ENCODE measurements at regions not wholly inside any gene's neighbourhood (a gene's known extent, or its start where the extent isn't known, plus 50 kb on each side); places are given as distances from the start of the nearest gene placed in this dataset.

- Histone ChIP-seq H3K9me3 (no peaks in the 10 kb centered on the region), H3K36me3 (no peaks in the 10 kb centered on the region), H3K4me3 (no peak overlapping the region), H3K27me3 (no peaks in the 10 kb centered on the region), H3K27ac (peak overlapping the region; percentile 94 to 95), H3K4me1 (peaks cover 0 to 22% of the 10 kb centered on the region in 2 donors)
- DNase-seq (ENCODE audit: low spot score in 2 of 2) = no peak
- intact Hi-C loops (cut with DNase I) = loop anchor here (5.0 kb wide), 1 partner anchor 61 kb away; no protein-coding TSS in a partner anchor
- no peak for TF ChIP-seq CTCF (IDR thresholded peaks at IDR 0.05)
Observed at GRCh38 chr15:38071211-38071972, 137.0 kb downstream of the TMCO5A start.

GRCh38 chr15:38072007-38072347 is 137.5 kb downstream of the TMCO5A start:
- intact Hi-C loops (cut with DNase I) = loop anchor here (2.0 to 5.0 kb wide), 2 partner anchors 60 to 181 kb away; partner anchors contain the start of gene SPRED1
- peaks cover 0 to 22% of the 10 kb centered on the region in 2 donors for H3K4me1 ChIP-seq
- no peaks in the 10 kb centered on the region for H3K36me3 ChIP-seq
- no peak for DNase-seq (ENCODE audit: low spot score in 2 of 2)
- peak overlapping the region; percentile 94 to 95 for H3K27ac ChIP-seq
- H3K9me3 ChIP-seq = no peaks in the 10 kb centered on the region
- TF ChIP-seq CTCF (IDR thresholded peaks at IDR 0.05) = no peak
- no peaks in the 10 kb centered on the region for H3K27me3 ChIP-seq
- peak overlapping the region; percentile 56 to 79 for H3K4me3 ChIP-seq

- H3K36me3 ChIP-seq = no peaks in the 10 kb centered on the region
- no peaks in the 10 kb centered on the region for H3K27me3 ChIP-seq
- peak in 1 of 2 donors; percentile 83 for DNase-seq (ENCODE audit: low spot score in 2 of 2)
- intact Hi-C loops (cut with DNase I) = loop anchor here (2.0 to 5.0 kb wide), 2 partner anchors 60 to 180 kb away; partner anchors contain the start of gene SPRED1
- peak overlapping the region; percentile 94 to 95 for H3K27ac ChIP-seq
- TF ChIP-seq CTCF (IDR thresholded peaks at IDR 0.05) = peak in 1 of 3 experiments; percentile 28
- H3K9me3 ChIP-seq = no peaks in the 10 kb centered on the region
- peak overlapping the region; percentile 56 to 79 for H3K4me3 ChIP-seq
- H3K4me1 ChIP-seq = peaks cover 0 to 22% of the 10 kb centered on the region in 2 donors
Observed at GRCh38 chr15:38072348-38073177, 138.1 kb downstream of the TMCO5A start.

- Histone ChIP-seq H3K27ac (peak overlapping the region; percentile 94 to 95), H3K9me3 (no peaks in the 10 kb centered on the region), H3K4me3 (peak overlapping the region; percentile 56 to 79), H3K4me1 (peaks cover 0 to 22% of the 10 kb centered on the region in 2 donors), H3K36me3 (no peaks in the 10 kb centered on the region), H3K27me3 (no peaks in the 10 kb centered on the region)
- DNase-seq (ENCODE audit: low spot score in 2 of 2) = no peak
- intact Hi-C loops (cut with DNase I) = loop anchor here (2.0 to 5.0 kb wide), 2 partner anchors 59 to 179 kb away; partner anchors contain the start of gene SPRED1
- TF ChIP-seq CTCF (IDR thresholded peaks at IDR 0.05) = no peak
Observed at GRCh38 chr15:38073178-38073946, 138.9 kb downstream of the TMCO5A start.

- DNase-seq (ENCODE audit: low spot score in 2 of 2) = no peak
- Histone ChIP-seq H3K4me1 (peaks cover 0 to 19% of the 10 kb centered on the region in 2 donors), H3K4me3 (peak overlapping the region in 1 of 2 donors; percentile 79), H3K27ac (peak overlapping the region; percentile 94 to 95), H3K9me3 (no peaks in the 10 kb centered on the region), H3K36me3 (no peaks in the 10 kb centered on the region), H3K27me3 (no peaks in the 10 kb centered on the region)
- TF ChIP-seq CTCF (IDR thresholded peaks at IDR 0.05) = no peak
- intact Hi-C loops (cut with DNase I) = loop anchor here (5.0 kb wide), 1 partner anchor 58 kb away; no protein-coding TSS in a partner anchor
Observed at GRCh38 chr15:38074029-38074428, 139.6 kb downstream of the TMCO5A start.
